ENCODE measurements at regions not wholly inside any gene's neighbourhood (a gene's known extent, or its start where the extent isn't known, plus 50 kb on each side); places are given as distances from the start of the nearest gene placed in this dataset.

GRCh38 chr1:195594322-195594721, 1013.9 kb downstream of the KCNT2 start:
- no peak for TF ChIP-seq CTCF (IDR thresholded peaks at IDR 0.05; ENCODE audit: borderline replicate concordance, extremely low read depth, low read length, poor library complexity, severe bottlenecking)
- TF ChIP-seq EZH2 (IDR thresholded peaks at IDR 0.05; ENCODE audit: borderline replicate concordance, low read depth, low read length, severe bottlenecking) = no peak
